Motor neuron (in vitro differentiated cells): ENCODE measurements at regions not wholly inside any gene's neighbourhood (a gene's known extent, or its start where the extent isn't known, plus 50 kb on each side); places are given as distances from the start of the nearest gene placed in this dataset.
A peak's percentile ranks its signal among the peaks of the same experiment; 100 is the strongest.

Source experiments
- ATAC-seq, 8 experiments: fragments of 200-7000 bp; cut with Tn5 transposase; replicated peaks in 6 of 8; 2 replicates each; pipeline ENCODE4 v1.8.0; 2021; ENCODE audit warnings: mild to moderate bottlenecking in 8 of 8, moderate library complexity in 8 of 8
- H3K27ac ChIP-seq, 2 donors: fragments of 250-450 bp; sonication (Bioruptor Pico); 2 replicates each; pipeline ENCODE4 v1.9.0; 2021; ENCODE audit warnings: antibody characterized with exemption in 2 of 2, mild to moderate bottlenecking in 2 of 2, moderate library complexity in 1 of 2
- H3K4me1 ChIP-seq, 2 donors: fragments of 250-450 bp; sonication (Bioruptor Pico); replicated peaks in 1 of 2; 2 replicates each; pipeline ENCODE4 v1.6.1; 2021; ENCODE audit warnings: antibody characterized with exemption in 2 of 2, mild to moderate bottlenecking in 2 of 2, moderate library complexity in 1 of 2
- H3K4me3 ChIP-seq, 5 donors: fragments of 250-450 bp; sonication (Bioruptor Pico); 2 replicates each; pipeline ENCODE4 v1.9.0; 2021; ENCODE audit warnings: antibody characterized with exemption in 5 of 5, mild to moderate bottlenecking in 5 of 5, moderate library complexity in 4 of 5
- WGBS, 10 experiments: fragments of 450-650 bp; shearing (Covaris generic); methylation state at CpG; one replicate each; pipeline ENCODE4 v1.0.0; 2022; 5-methylcytosine and 5-hydroxymethylcytosine counted together
- in situ Hi-C, 9 experiments: fragments of 400-800 bp; cut with MboI; loops; one replicate each; pipeline ENCODE4 v1.15.0; 2021; ENCODE audit warnings: low sequenced_read_pairs in 9 of 9, low pct_unique_long_range_greater_than_20kb in 2 of 9; ENCODE audit not compliant: unreplicated experiment in 9 of 9

DNA sequence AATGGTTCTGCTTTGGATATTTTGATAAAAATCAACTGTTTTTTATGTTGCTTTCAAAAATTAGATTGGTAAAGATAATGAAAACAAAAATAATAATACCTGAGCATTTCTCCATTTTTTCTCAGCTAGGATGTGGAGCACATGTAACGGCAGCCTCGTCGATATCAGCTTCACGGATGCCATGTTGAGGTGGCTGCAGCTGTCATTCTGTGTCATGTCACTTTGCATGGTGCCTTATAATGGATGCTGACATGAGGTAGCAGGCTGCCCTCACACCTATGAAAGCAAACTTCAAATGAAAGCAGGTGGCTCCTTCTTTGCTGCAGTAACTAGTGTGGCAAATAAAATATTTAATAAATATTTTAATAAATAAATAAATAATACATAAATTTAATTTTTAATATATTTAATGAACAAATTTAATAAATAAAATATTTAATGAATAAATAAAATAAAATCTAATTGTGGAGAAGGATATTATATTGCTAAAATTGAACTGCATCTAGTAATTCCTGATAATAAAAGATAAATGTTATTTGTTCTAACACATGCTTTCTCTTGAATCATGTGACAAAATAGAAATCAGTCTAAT, 955.7 kb upstream of the SLC10A2 start:
- H3K4me1 ChIP-seq = no peaks in the 10 kb centered on the region
- WGBS, 10 experiments = 34 to 100% (median 100%) methylated on average over 1 to 4 of the region's 4 CpGs; no CpG with 5 or more reads in 1 of the 10 experiments
- H3K27ac ChIP-seq = no peak overlapping the region
- in situ Hi-C loops = no loop called here
- no peak overlapping the region for H3K4me3 ChIP-seq
- no peak for ATAC-seq

DNA sequence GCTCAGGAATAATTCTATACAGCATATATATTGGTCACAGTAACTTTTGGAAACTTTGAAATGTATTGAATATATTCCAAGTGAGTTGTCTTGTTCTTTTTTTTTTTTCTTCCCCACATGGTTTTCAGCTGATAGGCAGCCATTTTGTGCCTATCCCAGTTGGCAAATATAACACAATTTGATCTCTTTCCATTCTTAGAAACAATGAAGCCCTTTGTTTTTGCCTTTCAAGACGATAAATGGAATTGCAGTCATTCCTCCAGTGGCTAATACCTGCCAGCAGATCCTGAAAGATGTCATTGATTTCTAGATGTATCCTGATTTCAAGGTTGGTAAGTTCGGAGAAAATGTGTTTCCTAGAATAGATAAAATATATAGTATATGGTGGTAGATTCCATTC, 951.1 kb upstream of the SLC10A2 start:
- no peak for ATAC-seq
- Histone ChIP-seq H3K27ac (no peak overlapping the region), H3K4me1 (peaks cover 11 to 12% of the 10 kb centered on the region in 2 donors), H3K4me3 (no peak overlapping the region)
- in situ Hi-C loops = no loop called here
- WGBS, 10 experiments = 0 to 100% (median 85%) methylated on average over 1 to 2 of the region's 2 CpGs; no CpG with 5 or more reads in 1 of the 10 experiments

- ATAC-seq = peak in 2 of 8 experiments; percentile 33 to 36
- Histone ChIP-seq H3K4me3 (no peak overlapping the region), H3K4me1 (peaks cover 11 to 15% of the 10 kb centered on the region in 2 donors), H3K27ac (no peak overlapping the region)
- in situ Hi-C loops = no loop called here
- 5 to 91% (median 79%) methylated on average over 3 to 5 of the region's 7 CpGs for WGBS, 10 experiments
Observed at GRCh38 chr13:104015646-104016396, 949.6 kb upstream of the SLC10A2 start.

DNA sequence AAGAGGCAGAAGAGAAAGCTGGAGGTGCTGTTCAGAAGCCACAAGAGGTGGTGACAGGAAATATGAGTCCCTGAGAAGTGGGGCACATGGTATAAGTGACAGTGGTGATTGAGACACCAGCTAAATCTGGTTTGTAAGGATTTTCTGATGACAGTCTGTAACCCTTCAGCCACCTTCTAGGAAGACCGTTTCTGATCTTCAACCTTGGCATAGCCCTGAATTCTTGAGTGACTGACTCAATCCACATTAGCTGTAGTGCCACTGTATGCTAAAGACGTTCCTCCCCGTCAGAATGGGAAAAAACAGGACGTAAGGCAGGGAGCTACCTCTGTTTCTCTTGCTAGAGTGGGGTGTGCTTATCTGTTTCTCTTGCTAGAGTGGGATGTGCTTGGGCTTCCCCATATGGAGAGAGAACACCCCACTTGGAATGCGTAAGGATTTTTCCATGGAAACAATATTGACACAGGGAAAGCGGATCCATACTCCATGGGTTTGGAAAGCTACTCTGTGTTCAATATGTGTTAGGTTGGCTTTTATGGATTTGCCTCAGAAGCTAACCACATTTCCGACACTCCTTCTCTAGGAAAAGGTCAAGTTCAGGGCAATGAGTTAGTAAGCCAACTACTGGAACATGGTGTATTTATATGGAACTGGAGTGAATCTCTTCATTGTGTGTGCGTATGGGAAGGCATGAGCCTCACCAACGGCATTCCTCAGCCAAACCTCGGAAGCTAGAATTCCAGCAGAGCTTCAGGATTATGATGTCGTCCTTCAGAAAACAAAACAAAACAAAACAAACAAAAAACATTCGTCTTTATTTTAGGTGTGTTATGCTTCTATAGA, 948.8 kb upstream of the SLC10A2 start:
- in situ Hi-C loops = no loop called here
- ATAC-seq = no peak
- no peak overlapping the region for H3K4me3 ChIP-seq
- peaks cover 11 to 15% of the 10 kb centered on the region in 2 donors for H3K4me1 ChIP-seq
- H3K27ac ChIP-seq = no peak overlapping the region
- 3 to 94% (median 81%) methylated on average over 2 to 9 of the region's 12 CpGs; no CpG with 5 or more reads in 2 of the 10 experiments for WGBS, 10 experiments

DNA sequence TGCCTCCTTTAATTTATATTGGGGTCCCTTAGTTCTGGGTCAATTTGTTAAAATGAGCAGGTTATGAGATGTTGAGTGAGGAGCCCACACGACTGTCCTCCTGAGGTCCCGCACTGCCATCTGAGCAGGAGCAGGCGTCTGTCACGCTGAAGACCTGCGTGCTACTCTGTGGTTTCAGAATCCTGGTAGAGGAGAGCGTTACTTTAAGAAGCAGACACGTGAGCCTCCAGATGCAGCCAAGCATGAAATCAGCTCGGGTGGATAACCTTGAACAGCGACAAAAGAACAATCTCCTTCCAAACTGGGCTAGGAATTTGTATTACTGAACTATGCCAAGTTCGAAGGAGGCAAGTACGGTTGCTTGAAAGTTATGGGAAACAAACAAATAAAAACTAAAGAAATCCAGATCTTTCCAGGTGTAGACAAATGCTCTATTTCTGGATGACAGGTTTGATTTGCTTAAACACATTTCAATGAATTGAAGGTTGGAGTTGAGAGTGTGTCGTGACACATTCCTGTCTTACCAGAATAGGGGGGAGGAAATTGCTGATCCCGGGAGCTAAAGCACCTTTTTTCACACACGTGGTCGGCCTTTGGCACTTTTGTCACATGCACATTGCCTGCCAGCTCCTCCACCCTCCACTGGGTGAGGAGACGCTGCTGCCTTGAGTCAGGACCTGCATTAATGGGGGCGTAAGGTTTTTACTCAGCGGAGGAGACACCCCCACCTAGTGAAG, 945.5 kb upstream of the SLC10A2 start:
- no peak overlapping the region for H3K27ac ChIP-seq
- peak in 5 of 8 experiments; percentile 28 to 83 (median 69) for ATAC-seq
- H3K4me1 ChIP-seq = peaks cover 13 to 35% of the 10 kb centered on the region in 2 donors
- in situ Hi-C loops = no loop called here
- no peak overlapping the region for H3K4me3 ChIP-seq
- WGBS, 10 experiments = 3 to 84% (median 57%) methylated on average over 1 to 13 of the region's 18 CpGs

DNA sequence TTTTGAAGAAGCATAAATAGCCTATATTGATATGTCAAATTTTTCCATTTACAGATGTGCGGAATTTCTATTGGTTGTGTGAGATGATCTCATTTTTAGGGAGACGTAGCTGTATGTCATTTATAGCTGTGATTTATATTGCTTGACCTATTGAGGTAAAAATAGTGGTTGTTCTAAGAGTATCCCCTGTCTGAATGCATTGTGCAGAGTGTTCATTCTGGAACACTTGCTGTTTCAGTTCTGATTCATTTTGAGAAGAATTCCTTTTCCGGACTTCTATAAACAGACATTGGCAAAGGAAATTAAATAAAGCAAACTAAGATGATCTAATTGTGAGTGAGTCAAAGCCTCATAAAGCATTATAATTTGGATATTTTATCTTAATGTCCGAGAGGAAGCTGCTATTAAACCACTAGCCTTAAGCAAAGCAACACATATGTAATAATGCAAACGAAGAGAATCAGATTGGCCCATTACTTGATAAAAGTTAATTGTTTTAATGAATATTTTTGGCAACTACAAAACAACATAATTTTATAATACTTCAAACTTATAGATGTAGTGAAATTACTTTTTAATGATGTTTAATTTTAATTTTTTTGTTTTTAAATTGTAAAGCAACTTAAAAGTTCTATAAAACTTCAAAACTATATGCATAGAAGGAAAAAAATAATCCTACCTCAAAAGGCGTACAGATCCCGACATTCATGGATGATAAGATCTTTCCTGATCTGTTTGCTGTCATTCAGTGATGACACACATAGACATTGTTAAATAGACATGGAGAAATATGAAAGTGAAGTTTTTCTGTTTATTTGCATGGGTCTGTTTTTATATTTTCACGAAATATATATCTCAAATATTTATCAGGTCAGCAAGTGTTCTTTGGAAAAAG, 942.6 kb upstream of the SLC10A2 start:
- no peak overlapping the region for H3K4me3 ChIP-seq
- in situ Hi-C loops = no loop called here
- peak in 3 of 8 experiments; percentile 27 to 84 (median 45) for ATAC-seq
- WGBS, 10 experiments = 22 to 96% (median 70%) methylated on average over 4 to 8 of the region's 8 CpGs
- no peak overlapping the region for H3K27ac ChIP-seq
- peaks cover 5 to 29% of the 10 kb centered on the region in 2 donors for H3K4me1 ChIP-seq

DNA sequence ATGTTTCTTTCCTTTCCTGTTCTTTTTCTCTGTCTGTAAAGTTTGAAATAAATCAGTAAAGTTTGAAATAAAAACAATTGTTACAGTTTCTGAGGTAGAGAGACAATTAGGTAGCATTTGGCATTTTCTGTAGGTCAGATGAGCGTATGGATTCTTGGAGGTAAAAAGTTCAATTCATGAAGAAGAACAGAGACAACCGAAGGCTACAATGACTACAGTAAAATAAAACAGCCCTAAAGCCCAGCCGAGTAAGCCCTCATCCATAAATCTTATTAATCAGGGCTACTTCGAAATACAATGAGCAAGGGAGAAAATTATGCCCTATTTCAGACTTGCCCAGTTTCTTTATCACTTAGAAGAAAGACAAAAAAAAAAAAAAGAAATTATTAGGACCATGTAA, 941.9 kb upstream of the SLC10A2 start:
- ATAC-seq = peak in 2 of 8 experiments; percentile 30 to 36
- Histone ChIP-seq H3K4me3 (no peak overlapping the region), H3K4me1 (peaks cover 5 to 29% of the 10 kb centered on the region in 2 donors), H3K27ac (no peak overlapping the region)
- in situ Hi-C loops = no loop called here
- 17 to 73% (median 43%) methylated on average over 2 to 4 of the region's 4 CpGs for WGBS, 10 experiments

- Histone ChIP-seq H3K4me1 (peaks cover 5 to 30% of the 10 kb centered on the region in 2 donors), H3K4me3 (no peak overlapping the region), H3K27ac (no peak overlapping the region)
- WGBS, 10 experiments = 3 to 92% (median 31%) methylated on average over 1 to 7 of the region's 9 CpGs
- ATAC-seq = peak in 6 of 8 experiments; percentile 59 to 95 (median 72)
- in situ Hi-C loops = no loop called here
Observed at GRCh38 chr13:104006625-104007075, 940.4 kb upstream of the SLC10A2 start.

DNA sequence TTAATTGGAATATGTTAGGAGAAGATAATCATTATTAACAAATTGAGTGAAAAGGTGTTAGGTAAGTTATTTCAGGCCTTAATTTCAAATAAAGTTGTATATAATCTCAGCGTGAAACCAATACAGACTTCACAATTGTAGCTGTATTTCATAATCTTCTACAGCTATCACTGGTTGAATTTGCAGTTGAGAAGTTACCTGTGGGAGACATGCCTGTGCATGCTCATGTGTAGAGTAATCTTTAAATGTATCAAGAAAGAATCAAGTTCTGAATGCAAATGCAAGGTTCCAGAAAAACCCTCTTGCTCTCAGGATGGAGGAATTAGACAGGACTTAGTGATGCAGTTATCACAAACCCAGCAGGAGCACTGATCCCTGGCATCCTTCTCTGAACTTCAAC, 938.4 kb upstream of the SLC10A2 start:
- in situ Hi-C loops = no loop called here
- 0 to 100% (median 43%) methylated on average over 1 of the region's 1 CpG; no CpG with 5 or more reads in 3 of the 10 experiments for WGBS, 10 experiments
- ATAC-seq = no peak

GRCh38 chr13:104002216-104002615, 936.0 kb upstream of the SLC10A2 start:
- peaks cover 3 to 13% of the 10 kb centered on the region in 2 donors for H3K4me1 ChIP-seq
- no peak overlapping the region for H3K27ac ChIP-seq
- H3K4me3 ChIP-seq = no peak overlapping the region
- 0 to 75% (median 20%) methylated on average over 1 of the region's 1 CpG; no CpG with 5 or more reads in 7 of the 10 experiments for WGBS, 10 experiments
- in situ Hi-C loops = no loop called here
- ATAC-seq = peak in 2 of 8 experiments; percentile 10 to 25

More for the DNA sequence above, 938.4 kb upstream of the SLC10A2 start:
- Histone ChIP-seq H3K27ac (no peak overlapping the region), H3K4me3 (no peak overlapping the region), H3K4me1 (peaks cover 5 to 29% of the 10 kb centered on the region in 2 donors)

DNA sequence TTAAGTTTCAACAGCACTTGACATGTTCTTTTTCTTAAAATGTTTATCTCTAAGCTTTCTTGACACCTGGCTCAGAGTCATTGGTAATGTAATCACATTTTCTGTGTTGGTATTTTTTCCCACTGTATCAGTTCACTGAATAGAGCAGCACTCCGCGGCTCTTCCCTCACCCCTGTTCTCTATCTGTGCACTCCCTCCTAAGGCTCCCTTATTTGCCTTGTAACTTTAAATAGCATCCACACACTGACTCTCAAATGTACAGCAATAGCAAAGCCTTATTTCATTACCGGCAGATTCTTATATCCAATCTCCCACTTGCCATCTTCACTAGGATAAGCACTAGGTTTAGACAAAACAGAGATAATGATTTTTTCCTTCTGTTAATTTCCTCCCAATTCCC, 935.5 kb upstream of the SLC10A2 start:
- H3K4me3 ChIP-seq = no peak overlapping the region
- in situ Hi-C loops = no loop called here
- peak in 1 of 8 experiments; percentile 16 for ATAC-seq
- H3K4me1 ChIP-seq = peaks cover 3 to 8% of the 10 kb centered on the region in 2 donors
- no peak overlapping the region for H3K27ac ChIP-seq
- 58 to 100% (median 97%) methylated on average over 1 to 3 of the region's 3 CpGs for WGBS, 10 experiments

GRCh38 chr13:103996733-103997132, 930.5 kb upstream of the SLC10A2 start:
- Histone ChIP-seq H3K4me3 (no peak overlapping the region), H3K4me1 (no peaks in the 10 kb centered on the region), H3K27ac (no peak overlapping the region)
- no peak for ATAC-seq
- in situ Hi-C loops = no loop called here
- WGBS, 10 experiments = 3 to 83% (median 45%) methylated on average over 1 to 4 of the region's 4 CpGs; no CpG with 5 or more reads in 1 of the 10 experiments
